ENCODE measurements at regions not wholly inside any gene's neighbourhood (a gene's known extent, or its start where the extent isn't known, plus 50 kb on each side); places are given as distances from the start of the nearest gene placed in this dataset.
A peak's percentile ranks its signal among the peaks of the same experiment; 100 is the strongest.

DNA sequence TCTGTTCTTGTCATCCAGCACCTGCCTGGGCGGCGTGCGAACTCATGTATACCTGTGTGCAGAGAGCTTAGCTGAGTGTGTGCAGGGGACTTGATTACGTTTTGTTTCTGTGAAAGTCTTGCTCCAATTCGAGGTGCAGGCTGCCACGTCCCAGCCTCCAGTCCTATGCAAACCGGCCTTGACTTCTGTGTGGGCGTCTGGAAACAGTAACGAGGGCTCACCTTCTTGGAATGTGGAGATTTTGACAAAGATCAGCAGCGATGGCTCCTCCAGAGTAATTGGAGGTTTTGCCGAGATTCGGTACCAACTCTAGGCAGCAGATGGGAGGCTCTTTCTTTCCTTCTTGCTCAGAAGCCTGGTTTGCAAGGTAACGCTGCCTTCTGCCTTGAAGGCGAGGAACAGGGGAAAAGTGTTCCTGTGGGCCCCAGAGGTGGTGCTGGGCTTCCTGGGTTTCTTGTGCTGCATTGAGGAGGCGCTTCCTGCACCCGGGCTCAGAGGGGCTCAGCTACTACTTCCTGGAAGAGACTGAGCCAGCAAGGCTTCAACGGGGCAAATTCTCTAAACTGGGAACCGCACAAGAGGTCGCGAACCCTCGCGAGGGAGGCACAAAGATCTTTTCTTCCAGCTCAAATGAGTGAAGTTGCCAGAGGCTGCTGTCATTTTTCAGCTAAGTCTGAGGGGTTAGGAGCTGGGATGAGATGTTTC lies 249.0 kb downstream of the AACS start:
- H3K9ac ChIP-seq (ENCODE audit: extremely low read depth, insufficient read length, low read length), result no peak overlapping the region
- peak; percentile 50 for DNase-seq
- Mint-ChIP-seq H3K4me3 (peak overlapping the region; percentile 27 to 45; a peak in 4 of 5 replicates), H3K4me1 (peaks cover 14 to 20% of the 10 kb centered on the region in 2 experiments), H3K9me3 (no peaks in the 10 kb centered on the region; a peak in 1 of 5 replicates), H3K36me3 (ENCODE audit: insufficient read depth in 1 of 3, low read depth in 3 of 3) (peaks cover 0 to 3% (median 0%) of the 10 kb centered on the region in 3 experiments; a peak in 2 of 7 replicates), H3K27me3 (ENCODE audit: low read depth) (peaks cover 33% of the 10 kb centered on the region), H3K27ac (peak overlapping the region; percentile 12 to 95 (median 39); a peak in 5 of 7 replicates)
- no peak overlapping the region for H3T11ph ChIP-seq (ENCODE audit: low read length)
- no peak overlapping the region for H3K56ac ChIP-seq (ENCODE audit: insufficient read length, low read depth, low read length)
- no peak overlapping the region for H2BK15ac ChIP-seq (ENCODE audit: low read depth, low read length)
- no peak overlapping the region for H3K14ac ChIP-seq (ENCODE audit: insufficient read depth, low read length)
- peak overlapping the region; percentile 50 for H4K5ac ChIP-seq (ENCODE audit: insufficient read length, low read depth, low read length)
- H3K27ac ChIP-seq (ENCODE audit: insufficient read length, low read depth, low read length), result no peak overlapping the region
- H2AFZ ChIP-seq (ENCODE audit: low read length), result no peak overlapping the region
- H3K18ac ChIP-seq (ENCODE audit: insufficient read length, low read depth, low read length), result no peak overlapping the region
- no peaks in the 10 kb centered on the region for H3K79me2 ChIP-seq (ENCODE audit: insufficient read depth, low read length)
- peak overlapping the region; percentile 43 for H3K4me2 ChIP-seq (ENCODE audit: insufficient read depth, insufficient read length, low read length)
- WGBS (ENCODE audit: extremely low coverage, insufficient read length, low lambda C conversion rate), result no CpG with 5 or more reads among the region's 22 CpGs
- no peaks in the 10 kb centered on the region for H3K23me2 ChIP-seq (ENCODE audit: insufficient read length, low read depth, low read length, poor library complexity, severe bottlenecking)
- no peaks in the 10 kb centered on the region for H3K9me3 ChIP-seq (ENCODE audit: control insufficient read depth, low read depth, low read length)
- H3K27me3 ChIP-seq (ENCODE audit: insufficient read depth, low read length), result no peaks in the 10 kb centered on the region
- H4K8ac ChIP-seq (replicated peaks; ENCODE audit: insufficient read length, low read depth, low read length), result no peak overlapping the region
- H3K4me1 ChIP-seq (ENCODE audit: insufficient read depth, low read length), result peaks cover 5% of the 10 kb centered on the region; the same call in 1 of the 2 replicates
- TF ChIP-seq, protein P1, sequence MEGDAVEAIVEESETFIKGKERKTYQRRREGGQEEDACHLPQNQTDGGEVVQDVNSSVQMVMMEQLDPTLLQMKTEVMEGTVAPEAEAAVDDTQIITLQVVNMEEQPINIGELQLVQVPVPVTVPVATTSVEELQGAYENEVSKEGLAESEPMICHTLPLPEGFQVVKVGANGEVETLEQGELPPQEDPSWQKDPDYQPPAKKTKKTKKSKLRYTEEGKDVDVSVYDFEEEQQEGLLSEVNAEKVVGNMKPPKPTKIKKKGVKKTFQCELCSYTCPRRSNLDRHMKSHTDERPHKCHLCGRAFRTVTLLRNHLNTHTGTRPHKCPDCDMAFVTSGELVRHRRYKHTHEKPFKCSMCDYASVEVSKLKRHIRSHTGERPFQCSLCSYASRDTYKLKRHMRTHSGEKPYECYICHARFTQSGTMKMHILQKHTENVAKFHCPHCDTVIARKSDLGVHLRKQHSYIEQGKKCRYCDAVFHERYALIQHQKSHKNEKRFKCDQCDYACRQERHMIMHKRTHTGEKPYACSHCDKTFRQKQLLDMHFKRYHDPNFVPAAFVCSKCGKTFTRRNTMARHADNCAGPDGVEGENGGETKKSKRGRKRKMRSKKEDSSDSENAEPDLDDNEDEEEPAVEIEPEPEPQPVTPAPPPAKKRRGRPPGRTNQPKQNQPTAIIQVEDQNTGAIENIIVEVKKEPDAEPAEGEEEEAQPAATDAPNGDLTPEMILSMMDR (conservative IDR thresholded peaks at IDR 0.05), result no peak
- no peaks in the 10 kb centered on the region for H4K20me1 ChIP-seq (ENCODE audit: control insufficient read depth, insufficient read depth, insufficient read length)
- H3K4ac ChIP-seq (ENCODE audit: low read depth, low read length), result no peak overlapping the region
- H3K79me1 ChIP-seq (ENCODE audit: insufficient read depth, low read depth, low read length, poor library complexity, severe bottlenecking), result no peaks in the 10 kb centered on the region
- no peak overlapping the region for H2BK120ac ChIP-seq (ENCODE audit: low read depth, low read length, poor library complexity, severe bottlenecking)
- H2AK5ac ChIP-seq (ENCODE audit: insufficient read length, low read length), result no peak overlapping the region
- H3K23ac ChIP-seq (ENCODE audit: insufficient read length, low read depth, low read length), result no peak overlapping the region
- no peak overlapping the region for H2BK12ac ChIP-seq (ENCODE audit: insufficient read length, low read depth, low read length)
- H2BK20ac ChIP-seq (ENCODE audit: low read depth, low read length, poor library complexity, severe bottlenecking), result no peak overlapping the region
- no peak overlapping the region for H2BK5ac ChIP-seq (ENCODE audit: insufficient read length, low read length)
- H4K91ac ChIP-seq (ENCODE audit: insufficient read length, low read depth, low read length), result no peak overlapping the region

Measured in H9 (cell line).